GM20000 (cell line): ENCODE measurements at regions not wholly inside any gene's neighbourhood (a gene's known extent, or its start where the extent isn't known, plus 50 kb on each side); places are given as distances from the start of the nearest gene placed in this dataset.

Source experiments
- DNase-seq: peaks from one replicate; pipeline ENCODE4 v3.0.0; 2012; ENCODE audit warnings: low spot score
- CTCF ChIP-seq: IDR thresholded peaks from 2 replicates; pipeline ENCODE4 v1.5.1; 2012; ENCODE audit warnings: mild to moderate bottlenecking, control low read depth; ENCODE audit errors: extremely low read depth, missing control alignments

DNA sequence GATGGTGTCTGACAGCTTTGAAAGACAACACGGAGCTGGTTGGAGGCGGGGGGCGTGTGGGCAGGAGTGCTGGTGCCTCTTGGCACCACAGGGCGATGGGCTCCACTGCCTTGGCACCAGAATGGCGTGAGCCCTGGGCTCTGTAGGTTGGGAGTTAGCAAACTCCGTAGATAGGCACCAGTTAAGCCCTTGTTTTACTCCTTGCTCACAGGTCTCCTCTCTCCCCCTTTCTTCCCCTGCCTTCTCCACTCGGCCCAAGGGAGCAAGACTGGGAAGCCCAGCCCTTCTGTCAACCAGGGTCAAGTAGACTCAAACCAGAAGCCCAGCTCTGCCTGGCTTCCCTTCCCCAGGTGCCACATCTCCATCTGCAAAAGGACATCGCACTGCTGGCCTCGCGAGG lies 281.7 kb upstream of the ID2 start:
- no peak for DNase-seq

GRCh38 chr2:8402222-8402621 lies 279.6 kb upstream of the ID2 start:
- no peak for TF ChIP-seq CTCF
- DNase-seq = no peak

More for the DNA sequence above, 281.7 kb upstream of the ID2 start:
- no peak for TF ChIP-seq CTCF

GRCh38 chr2:8403876-8404275 lies 278.0 kb upstream of the ID2 start:
- no peak for DNase-seq
- no peak for TF ChIP-seq CTCF

DNA sequence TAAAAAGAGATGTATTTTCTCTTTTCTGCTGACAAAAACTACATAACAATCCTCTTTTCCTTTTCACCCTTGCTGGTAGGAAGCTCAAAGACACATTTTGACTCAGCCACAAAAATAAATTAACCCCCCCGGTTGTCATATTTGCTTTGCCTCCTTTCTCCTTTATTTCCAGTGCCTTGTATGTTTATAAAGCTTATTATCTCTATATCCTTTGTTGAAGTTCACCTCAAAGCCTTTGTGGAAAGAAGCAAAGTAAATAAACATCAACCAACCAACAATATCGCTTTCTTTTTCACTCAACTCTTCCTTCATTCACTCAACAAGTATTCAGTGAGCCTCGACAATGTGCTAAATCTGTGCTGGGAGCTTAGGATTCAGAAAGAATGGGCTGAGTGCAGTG lies 276.5 kb upstream of the ID2 start:
- no peak for TF ChIP-seq CTCF

GRCh38 chr2:8406271-8406670 lies 275.6 kb upstream of the ID2 start:
- DNase-seq = no peak
- no peak for TF ChIP-seq CTCF

More for the DNA sequence above, 276.5 kb upstream of the ID2 start:
- DNase-seq = no peak

DNA sequence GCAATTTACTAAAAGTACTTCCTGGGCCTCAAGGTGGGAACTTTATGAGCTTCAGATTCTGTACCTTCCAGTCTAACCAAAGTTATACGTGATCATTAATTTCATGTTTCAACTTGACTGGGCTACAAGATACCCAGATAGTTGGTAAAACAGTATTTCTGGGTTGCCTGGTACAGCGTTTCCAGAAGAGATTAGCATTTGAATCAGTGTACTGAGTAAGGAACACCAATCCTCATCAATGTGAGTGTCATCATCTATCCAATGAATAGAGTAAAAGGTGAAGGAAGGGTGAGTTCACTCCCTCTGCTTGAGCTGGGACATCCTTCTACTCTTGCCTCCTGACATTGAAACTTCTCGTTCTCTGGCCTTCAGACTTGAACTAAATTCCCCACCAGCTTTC lies 274.5 kb upstream of the ID2 start:
- TF ChIP-seq CTCF = no peak
- no peak for DNase-seq

DNA sequence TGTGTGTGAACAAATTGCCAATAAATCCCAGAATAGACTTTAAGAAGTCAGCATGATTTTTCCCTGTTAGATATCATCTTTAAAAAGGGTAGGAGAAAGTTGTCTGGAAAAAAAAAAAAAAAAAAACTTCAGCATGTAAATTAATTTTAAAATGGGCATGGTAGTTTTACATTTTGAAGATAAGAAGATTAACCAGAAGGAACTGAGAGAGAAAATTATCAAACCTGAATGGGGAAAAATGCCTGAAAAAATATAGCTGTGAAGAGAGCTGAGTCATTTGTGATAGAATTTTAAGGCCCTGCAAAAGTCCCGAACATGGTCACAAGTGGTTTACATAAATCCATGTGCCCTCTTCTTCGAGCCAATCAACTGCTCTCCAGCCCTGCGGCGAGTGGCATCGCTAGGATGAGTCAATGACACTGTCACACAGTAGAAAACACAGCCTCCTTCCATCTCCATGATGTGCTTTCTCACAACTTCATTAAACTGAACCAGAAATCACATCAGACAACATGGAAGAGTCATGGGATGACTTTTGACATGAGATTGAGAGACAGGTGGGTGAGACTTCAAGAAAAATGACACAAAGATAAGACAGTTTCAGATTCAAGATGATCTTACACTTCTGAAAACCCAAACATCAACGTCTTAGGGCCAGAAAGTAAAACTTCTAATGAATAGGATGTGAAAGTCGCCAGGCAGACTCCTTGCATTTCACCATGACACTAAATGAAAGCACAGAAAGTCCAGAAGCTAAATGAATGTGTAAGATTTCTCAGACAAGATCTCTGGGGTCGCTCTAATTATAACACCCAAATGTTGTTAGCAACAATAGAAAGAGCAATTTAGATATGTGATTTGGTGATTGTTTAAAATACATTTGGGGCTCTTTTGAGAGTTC lies 273.0 kb upstream of the ID2 start:
- no peak for TF ChIP-seq CTCF
- peak; percentile 72 for DNase-seq
